Sigmoid colon (tissue), 4 donors: ENCODE measurements at regions not wholly inside any gene's neighbourhood (a gene's known extent, or its start where the extent isn't known, plus 50 kb on each side); places are given as distances from the start of the nearest gene placed in this dataset.

Source experiments
- CTCF ChIP-seq, 4 experiments: fragments of 450-650 bp in 3 of 4; fragments of 200-600 bp in 1 of 4; IDR thresholded peaks; one replicate each; pipeline ENCODE4 v1.5.1; 2016 to 2019; ENCODE audit warnings: antibody characterized with exemption in 4 of 4, mild to moderate bottlenecking in 3 of 4, moderate library complexity in 2 of 4
- EP300 ChIP-seq, 4 donors: sonication (generic); formaldehyde crosslinking; IDR thresholded peaks; one replicate each; pipeline ENCODE4 v1.6.1; 2017; ENCODE audit warnings: antibody characterized with exemption in 4 of 4
- POLR2A ChIP-seq, 2 donors: fragments of 450-650 bp; IDR thresholded peaks; one replicate each; pipeline ENCODE4 v1.6.1; 2016; ENCODE audit warnings: antibody characterized with exemption in 2 of 2, mild to moderate bottlenecking in 2 of 2, moderate library complexity in 2 of 2
- POLR2AphosphoS5 ChIP-seq, 4 donors: sonication (generic); formaldehyde crosslinking; IDR thresholded peaks; one replicate each; pipeline ENCODE4 v1.6.1; 2017; ENCODE audit warnings: antibody characterized with exemption in 4 of 4

GRCh38 chr11:91243051-91243450, 981.6 kb upstream of the FAT3 start:
- no peak for TF ChIP-seq CTCF (IDR thresholded peaks at IDR 0.05)
- no peak for TF ChIP-seq POLR2AphosphoS5 (IDR thresholded peaks at IDR 0.05)
- TF ChIP-seq POLR2A (IDR thresholded peaks at IDR 0.05) = no peak
- TF ChIP-seq EP300 (IDR thresholded peaks at IDR 0.05) = no peak
